Midbrain (tissue), 1 donor: ENCODE measurements at regions not wholly inside any gene's neighbourhood (a gene's known extent, or its start where the extent isn't known, plus 50 kb on each side); places are given as distances from the start of the nearest gene placed in this dataset.
"Not testable (repeated sequence)": the region's sequence is repeated elsewhere in the genome, so short reads cannot be mapped to it uniquely, and the experiment has no call there.

Experiments
- DNase-seq: peaks from one replicate; lab custom pipeline; 2025; lab: John Stamatoyannopoulos, UW

DNA sequence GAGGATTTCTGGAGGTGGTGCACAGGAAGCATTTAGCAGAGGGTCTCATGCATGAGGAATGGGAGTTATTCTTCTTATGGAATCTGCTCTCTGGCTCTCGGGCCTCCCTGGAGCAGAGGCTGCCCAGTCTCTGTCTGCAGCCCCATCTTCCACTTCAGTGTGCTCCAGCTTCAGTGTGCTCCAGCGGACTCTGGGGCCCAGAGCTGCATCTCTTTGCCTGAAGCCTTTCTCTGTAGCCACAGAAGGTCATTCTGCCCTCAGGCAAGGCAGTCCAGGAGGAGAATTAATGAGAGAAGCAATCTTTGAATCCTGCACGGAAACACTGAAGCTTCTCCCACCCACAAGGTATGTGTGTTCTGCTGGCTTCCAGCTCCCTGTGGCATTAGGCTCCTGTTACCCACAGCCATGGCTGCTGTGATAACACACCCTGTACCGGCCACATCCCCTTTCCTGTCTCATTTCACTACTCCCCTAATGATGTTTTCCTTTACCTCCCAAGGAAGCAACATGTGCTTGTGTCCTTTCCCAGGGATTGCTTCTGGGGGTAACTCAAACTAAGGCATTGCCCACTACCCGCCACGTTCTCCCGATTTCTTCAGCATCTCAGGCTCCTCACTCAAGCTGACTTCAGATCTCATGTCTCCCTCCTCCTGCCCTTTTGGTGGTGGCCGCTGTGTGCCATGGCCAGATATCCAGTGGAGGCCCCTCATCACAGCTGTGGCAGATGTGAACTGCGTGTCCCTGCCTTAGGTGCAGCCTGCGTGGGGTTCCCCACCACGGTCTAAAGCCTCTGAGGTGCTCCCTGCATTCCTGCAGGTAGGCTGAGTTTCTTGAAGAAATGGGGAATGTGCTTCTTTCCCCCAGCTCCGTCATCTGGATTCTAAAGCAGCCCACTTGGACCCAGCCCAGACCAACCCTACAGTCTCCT is 181.2 kb upstream of the GALNT2 start:
- DNase-seq, result no peak

DNA sequence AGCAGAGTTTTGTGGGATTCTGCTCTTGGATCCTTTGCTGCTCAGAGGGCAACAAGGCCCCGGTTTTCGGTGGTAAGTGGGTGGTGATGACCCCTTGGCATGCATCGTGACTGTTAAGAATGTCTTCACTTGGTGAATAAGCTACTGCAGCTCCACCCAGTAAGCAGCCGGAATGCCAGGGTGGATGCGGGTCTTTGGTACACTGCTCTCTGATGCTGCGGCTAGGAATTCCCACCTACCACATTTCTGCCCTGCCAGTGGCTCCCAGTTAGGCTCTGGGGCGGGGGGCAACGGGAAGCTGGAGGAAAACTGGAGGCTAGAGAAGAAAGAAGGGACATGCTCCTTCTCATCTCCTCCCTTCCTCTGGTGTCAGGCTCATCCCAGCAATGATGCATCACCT is 180.4 kb upstream of the GALNT2 start:
- DNase-seq, result no peak

DNA sequence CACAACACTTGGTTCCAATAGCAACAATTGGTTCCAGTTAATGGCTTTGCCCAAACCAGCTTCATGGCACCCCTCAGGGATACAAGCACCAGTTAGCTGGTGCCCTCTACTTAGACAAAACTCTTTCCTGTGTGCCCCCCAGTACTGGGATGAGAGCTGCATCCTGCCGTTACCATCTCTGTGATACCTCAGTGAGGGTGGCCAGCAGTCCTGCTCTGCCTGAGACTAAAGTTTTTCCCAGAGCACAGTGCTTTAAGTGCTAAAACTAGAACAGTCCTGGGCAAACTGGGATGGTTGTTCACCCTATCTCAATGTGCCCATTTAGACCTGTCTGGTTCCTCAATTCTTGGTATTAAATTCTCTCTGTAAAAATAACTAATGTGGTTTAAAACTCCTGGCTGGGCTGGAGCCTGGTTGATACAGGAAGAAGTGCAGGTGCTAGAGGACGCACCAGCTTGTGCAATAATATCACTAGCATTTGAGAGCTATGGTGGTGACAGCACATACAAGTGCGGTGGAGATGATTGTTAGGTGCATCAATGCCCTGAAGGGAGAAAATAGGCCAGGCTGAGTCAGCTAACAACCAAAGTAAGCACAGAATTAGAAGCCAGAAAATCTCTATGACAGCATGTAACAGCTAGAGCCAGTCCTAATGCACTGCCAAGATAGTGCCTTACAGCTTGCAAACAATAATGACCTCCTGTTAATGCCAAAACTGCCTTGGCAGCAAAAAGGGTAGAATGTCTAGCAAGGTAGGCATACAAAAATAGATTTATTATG is 179.8 kb upstream of the GALNT2 start:
- no peak for DNase-seq

DNA sequence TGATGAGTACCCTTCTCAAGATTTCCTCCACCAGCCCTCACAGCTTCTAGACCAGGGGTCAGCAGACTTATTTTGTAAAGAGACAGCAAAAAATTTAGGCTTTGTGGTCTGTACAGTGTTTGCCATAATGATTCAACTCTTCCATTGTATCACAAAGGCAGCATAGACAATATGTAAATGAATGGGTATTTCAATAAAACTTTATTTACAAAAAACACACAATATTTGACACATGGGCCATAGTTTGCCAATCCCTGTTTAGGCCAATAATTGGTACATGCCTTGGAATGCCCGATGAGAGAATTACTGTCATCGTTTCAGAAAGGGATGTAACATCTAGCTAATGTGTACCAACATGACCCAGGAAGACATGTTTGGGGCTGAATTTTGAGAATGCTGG is 178.9 kb upstream of the GALNT2 start:
- no peak for DNase-seq

DNA sequence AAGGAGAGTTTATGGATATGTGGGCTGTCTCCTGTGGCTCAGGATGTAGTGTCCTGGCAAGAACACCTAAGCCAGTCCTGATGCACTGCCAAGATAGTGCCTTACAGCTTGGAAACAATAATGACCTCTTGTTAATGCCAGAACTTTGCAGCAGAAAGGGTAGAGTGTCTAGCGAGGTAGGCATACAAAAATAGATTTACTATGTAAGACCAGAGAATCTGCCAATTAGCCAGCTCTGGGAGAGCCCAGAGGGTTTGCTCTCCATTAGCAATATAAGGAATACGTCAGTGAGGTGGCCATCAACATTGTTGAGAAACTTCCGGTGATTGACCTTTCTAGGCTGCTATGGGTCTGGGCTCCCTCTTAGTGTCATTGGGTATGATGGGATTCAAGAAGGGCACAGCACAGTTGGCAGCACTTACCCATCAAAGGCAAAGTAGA is 178.5 kb upstream of the GALNT2 start:
- DNase-seq, result no peak

DNA sequence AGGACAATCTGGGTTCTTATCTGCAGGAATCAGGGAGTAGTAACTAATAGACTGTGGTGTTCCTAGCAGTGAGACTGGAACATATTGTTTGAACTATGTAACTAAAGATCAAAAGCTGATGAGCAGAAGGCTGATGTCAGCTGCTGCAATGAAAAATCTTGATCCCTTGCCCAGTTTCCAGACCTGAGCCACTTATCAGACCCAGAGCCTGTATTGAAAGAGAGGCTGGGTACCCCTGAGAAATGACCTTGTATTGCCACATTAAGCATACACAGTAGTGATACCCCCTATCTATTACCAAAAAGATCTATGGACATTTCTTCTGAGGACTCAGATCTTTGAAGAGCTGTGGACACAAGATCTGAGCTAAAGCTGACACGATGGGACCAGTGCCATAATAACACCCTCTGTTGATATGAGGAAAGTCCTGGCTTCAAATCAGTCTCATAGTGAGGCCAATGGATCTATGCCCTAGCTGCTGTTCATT is 178.0 kb upstream of the GALNT2 start:
- DNase-seq, result no peak

DNA sequence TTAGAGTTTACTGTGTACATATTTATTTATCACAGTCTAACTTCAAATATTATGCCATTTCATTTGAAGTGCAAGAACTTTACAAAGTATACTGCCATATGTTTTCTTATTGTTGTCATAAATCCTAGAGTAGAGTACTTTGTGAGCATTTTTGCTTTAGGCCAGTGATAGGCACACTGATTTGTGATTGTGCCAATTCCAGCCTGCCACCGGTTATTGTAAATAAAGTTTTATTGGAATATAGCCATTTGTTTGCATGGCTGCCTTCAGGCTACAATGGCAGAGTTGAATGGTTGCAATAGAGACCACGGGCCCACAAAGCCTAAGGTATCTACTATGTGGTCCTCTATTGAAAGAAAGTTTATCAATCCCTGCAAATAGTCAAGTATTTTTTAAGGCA is 175.8 kb upstream of the GALNT2 start:
- DNase-seq, result no peak

DNA sequence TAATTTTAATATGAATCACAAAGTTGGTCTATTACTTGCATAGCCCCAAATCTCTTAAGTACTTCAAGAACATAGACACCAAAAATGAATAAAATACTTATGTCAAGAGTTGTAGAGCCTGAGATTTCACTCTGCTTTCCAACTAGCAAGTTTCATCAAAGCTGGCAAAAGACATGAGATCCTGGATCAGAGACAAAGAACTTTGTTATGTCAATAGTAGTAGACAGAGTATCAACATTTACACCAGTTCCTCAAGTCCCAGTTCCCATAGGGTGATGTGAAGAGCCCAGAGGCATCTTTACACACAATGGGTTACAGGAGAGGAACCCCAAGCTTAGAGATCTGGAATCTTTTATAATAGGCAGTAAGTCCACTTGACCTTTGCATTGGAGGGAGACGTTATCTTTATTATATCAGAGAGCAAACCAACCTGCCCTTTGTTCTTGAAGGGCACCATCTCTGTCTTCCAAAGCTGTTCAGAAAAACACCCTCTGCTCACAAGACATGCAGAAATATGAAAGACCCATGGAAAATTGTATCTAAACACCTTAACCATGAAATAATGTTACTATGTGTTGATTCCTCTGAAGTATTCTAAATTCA is 174.4 kb upstream of the GALNT2 start:
- no peak for DNase-seq

DNA sequence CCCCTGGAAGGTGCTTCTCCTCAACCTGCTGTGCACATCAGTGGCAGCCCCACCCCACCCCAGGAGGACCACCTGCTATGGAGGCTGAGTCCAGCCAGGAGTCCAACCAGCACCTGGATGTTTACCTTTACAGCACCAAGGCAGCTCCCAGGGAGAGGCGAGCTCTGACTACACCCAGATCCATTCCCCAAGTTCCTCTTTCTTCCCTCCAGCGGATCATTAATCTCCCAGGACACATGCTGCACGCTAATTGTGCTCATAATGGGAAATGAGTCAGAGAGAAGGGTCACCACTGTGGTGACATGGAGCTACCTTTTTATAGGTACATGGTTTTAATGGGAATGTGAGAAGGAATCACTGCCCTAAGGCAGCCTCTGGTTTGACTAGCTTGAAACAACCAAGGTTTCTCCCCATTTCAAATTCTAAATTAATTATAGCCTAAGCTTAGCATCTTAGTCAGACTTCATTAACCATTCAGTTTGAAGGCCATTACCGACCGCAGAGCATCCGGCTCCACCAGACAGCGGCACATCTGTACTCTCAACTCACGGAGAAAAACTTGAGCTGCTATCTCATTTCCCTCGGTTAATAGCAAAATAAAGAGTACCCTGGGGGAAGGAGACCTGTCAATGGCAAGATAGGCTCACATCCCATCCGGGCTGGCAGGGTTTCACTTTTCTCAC is 173.1 kb upstream of the GALNT2 start:
- no peak for DNase-seq

DNA sequence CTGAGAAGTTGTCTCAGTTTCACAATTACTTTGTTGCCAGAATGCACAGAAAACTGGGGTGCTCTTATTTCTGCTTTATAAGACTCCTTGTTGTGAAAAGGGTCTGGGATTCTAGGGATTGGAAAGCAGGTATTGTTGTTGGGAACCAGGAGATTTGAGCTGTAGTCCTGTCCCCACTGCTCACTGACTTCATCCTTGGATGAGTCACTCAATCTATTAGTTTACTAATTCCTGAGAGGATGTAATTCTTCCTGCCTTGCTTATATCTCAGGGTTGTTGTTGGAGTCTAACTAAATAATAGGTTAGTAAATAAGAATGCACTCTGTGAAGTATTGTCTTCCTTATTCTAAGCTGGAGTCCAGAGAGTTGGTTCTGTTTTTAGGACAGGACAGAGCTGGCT is 172.5 kb upstream of the GALNT2 start:
- no peak for DNase-seq

DNA sequence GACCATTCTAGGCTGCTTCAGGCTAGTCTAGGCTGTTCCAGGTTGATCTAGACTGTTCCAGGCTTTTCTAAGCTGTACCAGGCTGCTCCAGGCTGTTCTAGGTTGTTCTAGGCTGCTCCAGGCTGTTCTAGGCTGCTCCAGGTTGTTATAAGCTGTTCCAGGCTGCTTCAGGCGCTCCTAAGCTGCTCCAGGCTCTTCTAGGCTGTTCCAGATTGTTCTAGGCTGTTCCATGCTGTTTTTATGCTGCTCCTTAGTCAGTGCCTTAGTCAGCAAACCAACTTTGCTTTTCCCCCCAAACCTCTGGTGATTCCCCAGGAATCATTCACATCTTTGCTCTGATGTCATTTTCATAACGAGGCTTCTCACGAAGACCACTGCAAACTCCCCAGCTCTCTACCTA is 171.4 kb upstream of the GALNT2 start:
- DNase-seq, result no peak

DNA sequence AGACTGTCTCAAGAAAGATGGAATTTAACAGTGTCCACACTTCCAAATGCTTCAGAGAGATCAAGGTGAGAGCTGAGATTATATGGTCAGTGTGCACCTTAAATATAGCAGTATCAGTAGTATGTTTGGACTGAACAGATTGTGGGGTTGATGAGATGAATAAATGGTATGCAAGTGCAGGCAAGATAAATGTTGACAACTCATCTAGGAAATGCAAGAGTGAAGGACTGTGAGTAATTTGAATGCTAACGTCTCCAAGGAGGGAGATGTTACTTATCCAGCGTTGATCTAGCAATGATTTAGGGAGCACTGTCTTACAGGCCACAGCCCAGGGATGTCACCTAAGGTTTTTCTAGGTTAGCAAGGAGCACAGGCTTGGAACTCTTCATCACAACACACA is 170.7 kb upstream of the GALNT2 start:
- DNase-seq, result no peak

DNA sequence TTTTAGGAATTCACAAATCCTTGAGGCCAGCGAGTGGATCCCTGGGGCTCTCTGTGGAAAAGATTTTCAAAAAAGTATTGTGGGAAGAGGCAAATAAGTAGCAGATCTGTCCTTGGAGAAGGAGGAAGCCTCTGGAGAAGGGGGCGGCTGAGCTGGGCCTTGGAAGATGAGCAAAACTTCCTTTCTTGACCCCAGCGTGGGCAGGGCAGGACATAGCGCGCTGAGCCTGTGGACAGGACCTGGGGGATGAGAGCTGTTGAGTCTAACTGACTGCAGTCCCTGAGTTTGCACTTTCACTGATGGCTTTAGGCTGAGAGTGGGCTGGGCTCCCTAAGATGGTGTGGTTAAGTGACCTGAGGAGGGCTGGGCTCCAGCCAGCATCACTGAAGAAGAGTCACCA is 170.2 kb upstream of the GALNT2 start:
- no peak for DNase-seq

DNA sequence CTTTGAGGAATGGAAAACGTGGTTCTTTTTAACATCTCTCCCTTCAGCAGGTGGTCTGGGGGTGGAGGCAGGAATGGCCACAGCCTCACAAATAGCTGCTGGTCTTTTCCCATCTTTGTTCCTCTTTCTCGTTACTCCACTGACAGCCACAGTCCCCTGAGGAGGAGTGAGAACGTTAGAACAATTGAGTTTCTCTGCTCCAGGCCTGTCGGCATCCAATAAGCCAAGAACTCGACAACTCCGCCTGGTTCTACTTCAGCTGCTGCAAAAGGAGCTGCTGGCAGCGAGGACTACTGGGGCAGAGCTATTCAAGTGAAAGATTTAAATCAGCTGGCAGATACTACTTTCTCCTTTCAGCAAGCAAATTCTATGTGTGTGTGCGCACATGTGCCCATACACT is 169.5 kb upstream of the GALNT2 start:
- DNase-seq, result peak; percentile 14

DNA sequence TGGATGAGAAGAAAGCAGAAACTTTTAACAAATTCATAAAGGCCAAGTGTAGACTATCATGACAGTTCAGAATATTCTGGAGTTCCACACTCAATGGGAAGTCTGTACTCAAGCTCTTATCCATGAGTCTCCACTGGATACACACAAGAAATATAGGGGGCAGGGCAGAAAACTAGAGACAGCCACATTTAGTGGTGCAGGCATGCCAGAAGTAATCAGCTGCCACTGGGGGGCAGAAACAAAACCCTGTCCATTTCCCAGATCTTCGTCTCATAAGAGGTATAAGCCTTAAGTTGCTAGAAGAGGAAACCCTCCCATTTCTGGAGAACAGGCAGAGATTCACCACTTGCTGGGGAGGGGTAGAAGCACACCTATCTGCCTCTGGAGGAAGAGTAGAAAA is 166.8 kb upstream of the GALNT2 start:
- no peak for DNase-seq

DNA sequence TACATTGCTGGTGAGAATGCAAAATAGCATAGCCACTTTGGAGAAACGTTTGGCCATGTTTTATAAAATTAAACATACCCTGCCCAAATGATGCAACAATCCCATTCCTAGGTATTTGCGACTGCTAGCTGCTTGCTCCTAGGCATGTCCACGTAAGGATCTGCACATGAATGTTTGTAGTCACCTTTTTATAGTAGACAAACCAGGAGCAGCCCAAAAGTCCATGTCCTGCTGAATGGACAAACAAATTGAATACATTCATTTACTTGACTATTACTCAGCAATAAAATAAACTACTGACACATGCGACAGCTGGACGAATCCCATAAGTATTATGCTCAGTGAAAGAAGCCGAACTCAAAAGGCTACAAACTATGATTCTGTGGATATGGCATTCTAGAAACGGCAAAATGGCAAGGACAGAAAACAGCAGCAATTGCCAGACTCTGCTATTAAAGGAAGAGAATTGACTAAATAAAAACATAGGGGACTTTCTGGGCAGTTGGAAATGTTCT is 161.9 kb upstream of the GALNT2 start:
- DNase-seq, result no peak

DNA sequence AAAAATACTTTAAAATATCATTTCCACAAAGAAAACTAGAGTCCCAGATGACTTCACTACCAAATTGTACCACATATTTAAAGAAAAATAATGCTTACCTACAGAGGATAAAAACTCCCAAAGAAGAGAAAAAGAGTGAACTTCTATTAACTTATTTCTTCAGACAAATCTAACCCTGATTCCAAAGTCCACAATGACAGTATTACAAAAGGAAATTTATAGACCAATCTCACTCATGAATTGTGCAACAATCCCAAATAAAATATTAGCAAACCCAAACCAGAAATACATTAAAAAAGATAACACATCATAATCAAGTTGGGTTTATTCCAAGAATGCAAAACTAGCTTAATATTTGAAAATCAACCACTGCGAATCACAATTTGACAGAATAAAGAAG is 161.4 kb upstream of the GALNT2 start:
- DNase-seq, result no peak

DNA sequence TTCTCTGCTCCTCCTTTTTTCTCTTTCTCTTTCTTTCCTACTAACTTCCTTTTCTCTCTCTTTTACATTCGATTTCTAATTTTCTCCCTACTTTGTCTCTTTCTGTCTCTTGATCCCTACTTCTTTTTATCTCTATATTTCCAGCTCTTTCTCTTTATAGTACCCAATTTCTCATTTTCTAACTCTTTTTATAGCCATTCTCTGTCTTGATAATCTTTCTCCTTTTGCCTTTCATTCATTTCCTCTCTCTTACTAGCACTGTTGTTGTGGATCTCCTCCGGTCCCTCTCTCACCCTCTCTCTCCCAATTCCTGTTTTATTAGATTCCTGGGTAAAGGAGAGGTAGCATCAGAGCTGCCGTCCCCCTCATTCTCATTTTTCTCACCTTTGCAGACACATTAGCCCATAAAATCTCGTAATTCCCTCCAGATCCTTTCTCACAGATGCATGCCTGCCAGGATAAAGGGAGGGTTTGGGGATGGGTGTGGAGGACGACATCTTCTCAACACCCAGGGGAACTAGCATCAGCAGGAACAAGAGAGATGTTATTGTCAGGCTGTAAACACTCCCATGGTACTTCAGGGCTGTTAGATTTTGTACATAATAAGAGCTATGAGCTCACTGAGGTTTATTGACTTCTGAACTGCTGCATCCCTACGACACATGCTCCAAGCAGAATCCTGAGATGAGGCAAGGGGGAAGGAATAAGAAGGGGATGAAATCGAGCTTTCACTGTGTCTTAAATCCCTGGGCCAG is 159.0 kb upstream of the GALNT2 start:
- DNase-seq, result no peak

DNA sequence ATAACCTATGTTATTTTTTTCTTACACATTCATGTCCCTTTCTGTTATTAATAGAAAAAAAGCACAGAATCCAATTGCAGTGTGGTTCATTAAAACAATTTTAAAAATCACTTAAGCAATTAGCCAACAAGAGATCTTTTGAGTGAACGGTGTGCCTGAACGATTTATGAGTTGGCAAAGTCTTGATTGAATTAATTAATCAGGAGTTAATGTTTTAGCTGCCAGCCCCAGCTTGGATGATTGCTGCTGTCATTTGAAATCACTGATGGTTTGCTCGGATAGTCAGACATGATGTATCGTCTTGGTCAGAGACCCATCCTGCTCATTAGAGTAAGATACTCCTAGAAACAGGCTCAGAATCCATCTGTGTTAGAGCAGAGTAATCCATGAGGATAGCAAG is 158.3 kb upstream of the GALNT2 start:
- no peak for DNase-seq

DNA sequence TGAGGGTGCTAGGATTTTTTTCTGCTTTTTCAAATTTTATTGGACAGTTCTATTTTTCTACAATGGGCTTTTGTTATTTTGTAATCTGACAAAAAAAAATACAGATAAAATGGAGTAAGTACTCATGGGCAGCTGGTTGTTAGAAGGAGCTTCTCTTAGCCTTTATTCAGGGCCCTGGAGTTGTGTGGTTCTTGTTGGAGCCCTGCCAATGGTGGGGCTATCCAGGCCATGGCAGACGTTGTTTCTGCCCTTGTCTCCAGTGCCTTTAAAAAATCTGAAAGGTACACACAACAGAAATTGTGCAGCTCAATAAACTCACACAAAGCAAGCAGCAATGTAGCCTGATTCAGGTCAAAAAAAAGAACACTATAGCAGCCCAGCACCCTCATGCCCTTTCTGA is 153.5 kb upstream of the GALNT2 start:
- no peak for DNase-seq

DNA sequence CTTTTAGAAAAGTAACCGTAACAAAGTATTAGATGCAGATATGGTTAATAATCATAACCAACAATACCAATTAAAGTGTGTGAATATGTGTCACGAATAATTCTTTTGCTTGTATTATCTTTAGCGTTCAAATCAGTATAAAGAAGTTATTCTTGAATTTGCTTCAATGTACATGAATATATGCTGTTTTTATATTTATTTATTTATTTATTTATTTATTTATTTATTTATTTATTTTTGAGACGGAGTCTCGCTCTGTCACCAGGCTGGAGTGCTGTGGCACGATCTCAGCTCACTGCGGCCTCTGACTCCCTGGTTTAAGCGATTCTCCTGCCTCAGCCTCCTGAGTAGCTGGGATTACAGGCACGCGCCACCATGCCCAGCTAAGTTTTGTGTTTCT is 147.6 kb upstream of the GALNT2 start:
- not testable (repeated sequence) for DNase-seq
